ENCODE measurements at regions not wholly inside any gene's neighbourhood (a gene's known extent, or its start where the extent isn't known, plus 50 kb on each side); places are given as distances from the start of the nearest gene placed in this dataset.

GRCh38 chr10:44774676-44775401 is 136.3 kb upstream of the TMEM72 start:
- TF ChIP-seq CTCF (IDR thresholded peaks at IDR 0.05; ENCODE audit: insufficient read depth, low read length, poor library complexity, severe bottlenecking) (no peak), EZH2phosphoT487 (conservative IDR thresholded peaks at IDR 0.05; ENCODE audit: low read length) (no peak)
